Dermis microvascular lymphatic vessel endothelial cell (primary cell): ENCODE measurements at regions not wholly inside any gene's neighbourhood (a gene's known extent, or its start where the extent isn't known, plus 50 kb on each side); places are given as distances from the start of the nearest gene placed in this dataset.
"Not testable (repeated sequence)": the region's sequence is repeated elsewhere in the genome, so short reads cannot be mapped to it uniquely, and the experiment has no call there.

ENCODE experiments used
- DNase-seq, 2 donors: peaks; one replicate each; pipeline versions ENCODE4 v3.0.0 to v3.0.0-alpha.2; 2010; ENCODE audit warnings: low read depth in 2 of 2

DNA sequence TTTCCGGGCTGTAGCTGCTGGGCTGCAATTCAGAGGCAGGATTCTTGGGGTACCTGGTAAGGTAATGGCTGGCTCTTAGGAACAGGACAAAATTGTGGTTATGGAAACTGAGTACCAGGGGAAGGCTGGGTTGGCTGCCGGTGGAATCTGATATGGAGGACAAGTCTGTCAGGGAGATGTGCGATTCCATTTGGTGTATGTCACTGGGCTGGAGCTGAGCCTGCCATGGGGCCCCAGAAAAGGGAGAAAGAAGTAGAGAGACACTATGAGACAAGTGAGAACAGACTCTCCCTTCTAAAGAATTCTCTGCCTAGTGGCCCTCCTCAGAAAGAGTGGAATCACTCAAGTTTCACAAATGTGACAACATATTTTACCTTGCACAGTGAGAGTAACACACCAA lies 368.2 kb upstream of the ROPN1 start:
- no peak for DNase-seq

- no peak for DNase-seq
These were observed 368.6 kb upstream of the ROPN1 start for GRCh38 chr3:124360563-124360962.

DNA sequence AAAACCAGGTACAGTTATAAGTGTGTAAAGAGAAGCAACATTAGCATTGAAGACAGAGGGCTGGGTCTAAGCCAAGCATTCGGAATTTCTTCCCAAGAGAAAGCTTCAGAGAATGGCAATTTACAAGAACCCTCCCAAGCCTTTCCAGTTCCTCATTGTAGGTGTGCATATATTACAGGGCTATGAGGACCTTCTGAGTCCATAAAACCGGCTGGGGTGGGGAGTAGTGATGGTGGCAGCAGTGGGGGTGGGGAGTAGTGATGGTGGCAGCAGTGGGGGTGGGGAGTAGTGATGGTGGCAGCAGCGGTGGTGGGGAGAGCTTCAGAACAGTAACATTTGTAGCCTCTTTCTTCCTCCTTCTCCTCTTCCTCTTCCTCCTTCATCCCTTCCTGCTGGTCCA lies 368.7 kb upstream of the UMPS start:
- DNase-seq: no peak

GRCh38 chr3:124362455-124362854 lies 367.8 kb upstream of the UMPS start:
- no peak for DNase-seq

- DNase-seq: peak; percentile 15 to 25
These were observed 366.8 kb upstream of the UMPS start for GRCh38 chr3:124363476-124363875.

DNA sequence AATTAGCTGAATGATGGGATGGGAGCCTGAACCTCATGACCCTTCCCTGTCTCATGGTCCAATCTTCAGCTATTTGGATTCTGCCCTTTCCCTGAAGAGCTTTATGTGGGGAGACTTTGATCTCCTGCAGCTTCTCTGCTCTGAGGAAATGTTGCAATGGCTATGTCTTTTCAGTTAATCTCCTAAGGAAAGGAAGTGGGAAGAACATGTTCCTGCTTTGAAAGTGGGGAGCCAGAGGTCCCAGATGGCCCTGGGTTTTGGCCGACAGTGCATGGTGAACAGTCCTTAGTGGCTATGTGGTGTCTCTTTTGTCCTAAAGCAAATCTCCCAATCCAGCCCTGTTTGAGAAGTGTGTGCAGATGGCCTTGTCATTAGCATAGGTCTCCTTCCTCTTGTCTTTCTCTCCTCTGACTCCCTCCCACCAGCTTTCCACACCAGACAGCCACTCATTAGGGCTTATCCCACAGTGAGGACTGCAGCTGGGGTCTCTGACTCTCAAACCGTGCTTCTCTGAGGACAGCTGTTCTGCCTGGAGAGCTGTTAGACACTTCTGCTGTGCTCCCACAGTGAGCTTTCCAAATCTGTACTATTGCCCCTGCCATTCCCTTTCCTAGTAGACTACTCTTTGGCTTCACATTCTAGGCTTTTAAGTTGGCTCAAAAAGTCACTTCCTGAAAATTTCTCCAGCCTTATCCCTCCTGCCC lies 365.8 kb upstream of the UMPS start:
- no peak for DNase-seq

DNA sequence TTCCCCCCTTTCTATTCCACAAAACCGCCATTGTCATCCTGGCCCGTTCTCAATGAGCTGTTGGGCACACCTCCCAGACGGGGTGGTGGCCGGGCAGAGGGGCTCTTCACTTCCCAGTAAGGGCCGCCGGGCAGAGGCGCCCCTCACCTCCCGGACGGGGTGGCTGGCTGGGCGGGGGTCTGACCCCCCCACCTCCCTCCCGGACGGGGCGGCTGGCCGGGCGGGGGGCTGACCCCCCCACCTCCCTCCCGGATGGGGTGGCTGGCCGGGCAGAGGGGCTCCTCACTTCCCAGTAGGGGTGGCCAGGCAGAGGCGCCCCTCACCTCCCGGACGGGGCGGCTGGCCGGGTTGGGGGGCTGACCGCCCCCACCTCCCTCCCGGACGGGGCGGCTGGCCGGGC lies 363.6 kb upstream of the UMPS start:
- not testable (repeated sequence) for DNase-seq

- no peak for DNase-seq
These were observed 357.5 kb upstream of the UMPS start for GRCh38 chr3:124372775-124373174.

- DNase-seq: no peak
These were observed 356.7 kb upstream of the UMPS start for GRCh38 chr3:124373524-124373923.

GRCh38 chr3:124374583-124374982 lies 355.7 kb upstream of the UMPS start:
- no peak for DNase-seq

DNA sequence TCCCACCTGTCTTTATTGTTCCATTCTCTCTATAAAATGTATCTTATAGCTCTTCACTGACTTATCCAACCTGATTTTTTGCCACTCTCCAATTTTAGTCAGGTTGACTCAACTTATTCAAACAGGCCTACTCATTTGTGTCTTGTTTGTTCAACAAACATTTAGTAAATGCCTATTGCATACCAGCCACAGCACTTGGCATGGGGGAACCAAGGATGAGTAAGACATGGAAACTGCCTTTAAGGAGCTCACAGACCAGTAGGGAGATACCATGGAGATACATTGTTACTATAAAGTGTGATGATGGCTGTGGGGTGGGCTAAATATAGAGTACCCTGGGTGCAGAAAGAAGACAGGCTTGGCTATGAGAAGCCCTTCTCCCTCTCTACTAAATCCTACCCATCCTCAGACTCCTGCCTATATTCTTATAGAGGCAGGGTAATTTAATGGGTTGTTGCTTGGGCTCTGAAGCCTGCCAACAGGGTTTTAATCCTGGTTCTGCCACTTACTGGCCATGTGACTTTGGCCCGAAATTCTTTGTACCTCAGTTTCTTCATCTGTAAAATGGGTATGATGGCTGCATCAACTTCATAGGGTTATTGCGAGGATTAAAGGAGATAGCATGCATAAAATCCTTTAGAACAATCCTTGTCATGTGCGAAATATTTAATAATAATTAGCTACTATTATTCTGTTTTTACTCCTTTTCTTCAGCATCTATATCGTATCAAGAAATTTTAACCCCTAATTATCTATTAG lies 348.5 kb upstream of the UMPS start:
- DNase-seq: no peak

- no peak for DNase-seq
These were observed 347.2 kb upstream of the UMPS start for GRCh38 chr3:124383051-124383450.

- DNase-seq: no peak
These were observed 346.3 kb upstream of the UMPS start for GRCh38 chr3:124383846-124384466.

- DNase-seq: no peak
These were observed 345.7 kb upstream of the UMPS start for GRCh38 chr3:124384527-124384926.

- no peak for DNase-seq
These were observed 344.3 kb upstream of the UMPS start for GRCh38 chr3:124385996-124386395.

- DNase-seq: peak in 1 of 2 donors; percentile 49
These were observed 343.2 kb upstream of the UMPS start for GRCh38 chr3:124386996-124387595.

GRCh38 chr3:124391774-124392173 lies 338.5 kb upstream of the UMPS start:
- no peak for DNase-seq

- DNase-seq: no peak
These were observed 336.9 kb upstream of the UMPS start for GRCh38 chr3:124393340-124393739.

DNA sequence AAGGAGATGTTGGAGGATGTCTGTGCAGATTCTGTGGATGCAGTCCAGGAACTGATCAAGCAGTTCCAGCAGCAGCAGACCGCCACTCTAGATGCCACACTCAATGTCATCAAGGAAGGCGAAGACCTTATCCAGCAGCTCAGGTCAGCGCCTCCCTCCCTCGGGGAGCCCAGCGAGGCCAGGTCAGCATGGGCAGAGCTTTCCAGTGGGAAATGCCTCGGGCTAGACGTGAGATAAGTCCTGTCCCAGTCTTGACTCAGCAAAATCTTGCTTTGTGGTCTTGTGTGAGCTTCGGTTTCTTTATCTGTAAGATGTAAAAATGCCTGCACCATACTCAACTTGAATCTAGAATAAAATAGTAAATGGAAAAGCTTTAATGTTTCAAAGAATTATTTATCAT lies 335.1 kb upstream of the UMPS start:
- no peak for DNase-seq

DNA sequence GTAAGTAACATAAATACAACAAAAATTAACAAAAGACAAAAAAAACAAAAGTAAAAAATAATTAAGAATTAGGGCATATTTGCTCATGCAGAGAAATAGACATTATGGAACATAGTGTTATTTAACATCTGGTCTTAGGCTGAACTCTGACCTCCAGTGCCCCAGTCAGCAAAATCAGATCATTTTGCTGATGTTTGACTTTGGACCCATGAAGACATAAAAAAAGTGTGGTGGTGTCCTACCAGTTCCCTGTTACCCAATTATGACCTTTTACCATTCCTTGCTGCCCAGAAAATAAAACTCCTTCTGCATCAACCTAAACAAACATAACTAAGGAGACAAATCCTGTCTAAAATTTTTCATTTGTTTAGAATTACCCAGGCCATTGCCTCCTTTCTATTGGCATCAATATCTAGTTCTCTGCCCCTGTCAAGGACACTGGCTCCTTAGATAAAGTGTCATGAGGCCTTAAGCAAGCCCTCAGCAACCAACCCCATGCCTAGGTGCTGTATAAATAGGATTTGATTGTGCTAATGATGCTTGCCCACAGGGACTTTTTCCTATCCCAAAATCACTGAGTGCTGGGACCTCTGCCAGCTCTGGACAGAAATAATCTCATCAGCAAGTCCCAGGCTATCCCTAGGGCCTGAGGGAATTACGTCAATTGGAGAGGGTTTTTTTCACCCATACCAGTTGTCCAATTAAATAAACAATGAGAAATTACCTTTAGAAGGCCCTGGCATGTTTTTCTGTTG lies 334.5 kb upstream of the UMPS start:
- DNase-seq: no peak

- DNase-seq: no peak
These were observed 333.8 kb upstream of the UMPS start for GRCh38 chr3:124396339-124396950.
